EL (cell line): ENCODE measurements at regions not wholly inside any gene's neighbourhood (a gene's known extent, or its start where the extent isn't known, plus 50 kb on each side); places are given as distances from the start of the nearest gene placed in this dataset.

Experiments used
- DNase-seq: peaks from one replicate; pipeline ENCODE4 v3.0.0-alpha.2; 2016

- DNase-seq, result no peak
These were observed 361.5 kb upstream of the AJAP1 start for GRCh38 chr1:4292861-4293260.

GRCh38 chr1:4298361-4299083 lies 355.9 kb upstream of the AJAP1 start:
- no peak for DNase-seq

GRCh38 chr1:4301007-4301406 lies 353.4 kb upstream of the AJAP1 start:
- no peak for DNase-seq

GRCh38 chr1:4303303-4303702 lies 351.1 kb upstream of the AJAP1 start:
- DNase-seq, result no peak

GRCh38 chr1:4305526-4306301 lies 348.7 kb upstream of the AJAP1 start:
- DNase-seq, result no peak

- DNase-seq, result no peak
These were observed 347.6 kb upstream of the AJAP1 start for GRCh38 chr1:4306559-4307467.

- no peak for DNase-seq
These were observed 347.0 kb upstream of the AJAP1 start for GRCh38 chr1:4307468-4307845.

DNA sequence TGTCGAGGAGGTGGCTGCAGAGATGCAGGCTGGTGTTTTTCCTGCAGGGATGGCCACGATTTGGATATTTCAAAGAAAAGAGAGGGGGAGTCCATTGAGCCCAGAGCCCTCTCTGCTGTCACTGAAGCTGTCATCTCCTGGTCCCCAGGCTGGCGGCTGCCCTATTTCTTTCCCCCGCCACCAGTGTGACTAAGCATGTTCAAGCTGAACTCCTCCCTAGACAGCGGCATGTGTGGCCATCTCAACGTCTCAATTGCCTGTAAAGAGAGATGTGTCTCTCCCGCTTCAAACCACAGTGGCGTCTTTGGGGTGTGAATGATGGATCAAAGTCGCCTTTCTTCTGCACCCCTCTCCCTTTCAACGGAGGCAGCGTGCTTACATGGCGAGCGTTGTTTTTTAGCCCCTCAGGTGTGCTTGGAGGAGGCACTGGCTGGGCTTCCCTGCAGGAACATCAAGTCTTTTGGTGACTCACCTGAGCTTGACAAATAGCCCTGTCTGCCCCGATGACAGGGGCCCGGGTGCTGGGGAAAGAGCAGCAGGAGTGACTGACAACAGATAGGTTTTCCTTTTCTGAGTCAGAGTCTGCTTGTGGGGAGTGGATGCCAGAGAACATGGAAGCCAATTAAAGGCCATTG lies 346.4 kb upstream of the AJAP1 start:
- no peak for DNase-seq

- no peak for DNase-seq
These were observed 345.6 kb upstream of the AJAP1 start for GRCh38 chr1:4308806-4309205.

- DNase-seq, result no peak
These were observed 344.6 kb upstream of the AJAP1 start for GRCh38 chr1:4309676-4310320.

GRCh38 chr1:4310396-4310923 lies 343.9 kb upstream of the AJAP1 start:
- no peak for DNase-seq

GRCh38 chr1:4312024-4312423 lies 342.4 kb upstream of the AJAP1 start:
- DNase-seq, result no peak

DNA sequence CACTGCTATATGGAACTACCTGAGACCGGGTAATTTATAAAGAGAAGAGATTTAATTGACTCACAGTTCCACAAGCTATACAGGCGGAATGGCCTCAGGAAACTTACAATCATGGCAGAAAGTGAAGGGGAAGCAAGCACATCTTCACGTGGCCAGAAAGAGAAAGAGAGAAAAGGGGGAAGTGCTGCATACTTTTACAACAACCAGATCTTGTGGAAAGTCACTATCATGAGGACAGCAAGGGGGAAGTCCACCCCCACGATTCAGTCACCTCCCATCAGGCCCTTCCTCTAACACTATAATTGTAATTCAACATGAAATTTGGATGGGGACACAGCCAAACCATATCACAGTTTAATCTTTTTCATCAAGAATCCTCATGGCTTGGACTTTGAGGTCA lies 339.2 kb upstream of the AJAP1 start:
- no peak for DNase-seq

GRCh38 chr1:4317207-4317606 lies 337.2 kb upstream of the AJAP1 start:
- no peak for DNase-seq

DNA sequence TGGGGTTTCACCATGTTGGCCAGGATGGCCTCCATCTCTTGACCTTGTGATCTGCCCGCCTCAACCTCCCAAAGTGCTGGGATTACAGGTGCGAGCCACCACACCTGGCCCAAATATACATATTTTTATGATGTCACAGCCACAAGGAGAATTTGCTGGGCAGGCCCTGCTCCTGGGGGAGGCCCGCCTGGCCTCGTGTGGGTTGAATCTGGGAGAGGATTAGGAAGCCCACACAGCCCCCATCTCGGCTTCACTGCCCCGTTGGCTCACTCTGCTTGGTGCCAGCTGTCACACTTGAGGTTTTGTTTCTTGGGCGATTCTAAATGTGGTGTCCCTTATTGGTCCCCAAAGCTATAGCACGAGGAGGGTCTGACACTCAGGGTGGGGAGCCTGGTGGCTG lies 335.7 kb upstream of the AJAP1 start:
- no peak for DNase-seq

DNA sequence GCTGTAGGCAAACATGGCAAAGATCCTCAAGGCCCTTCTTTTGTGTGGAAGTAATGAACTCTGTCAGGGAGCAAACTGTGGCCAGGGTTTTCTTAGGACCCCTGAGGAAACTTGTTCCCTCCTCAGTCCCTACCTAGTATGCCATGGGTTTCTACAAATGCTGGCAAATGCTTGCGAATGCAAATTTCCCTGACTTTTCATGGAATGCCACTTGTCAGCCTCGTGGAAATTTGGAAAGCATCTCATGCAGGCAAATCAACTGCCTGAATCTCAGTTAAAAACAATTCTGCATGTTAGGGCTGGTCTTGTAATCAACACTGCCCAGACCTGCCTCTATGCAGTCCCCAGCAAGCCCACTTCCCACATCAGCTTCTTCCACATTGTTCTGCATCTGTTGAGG lies 334.9 kb upstream of the AJAP1 start:
- DNase-seq, result no peak

GRCh38 chr1:4322881-4323280 lies 331.5 kb upstream of the AJAP1 start:
- DNase-seq, result no peak

- no peak for DNase-seq
These were observed 331.1 kb upstream of the AJAP1 start for GRCh38 chr1:4323309-4323708.

DNA sequence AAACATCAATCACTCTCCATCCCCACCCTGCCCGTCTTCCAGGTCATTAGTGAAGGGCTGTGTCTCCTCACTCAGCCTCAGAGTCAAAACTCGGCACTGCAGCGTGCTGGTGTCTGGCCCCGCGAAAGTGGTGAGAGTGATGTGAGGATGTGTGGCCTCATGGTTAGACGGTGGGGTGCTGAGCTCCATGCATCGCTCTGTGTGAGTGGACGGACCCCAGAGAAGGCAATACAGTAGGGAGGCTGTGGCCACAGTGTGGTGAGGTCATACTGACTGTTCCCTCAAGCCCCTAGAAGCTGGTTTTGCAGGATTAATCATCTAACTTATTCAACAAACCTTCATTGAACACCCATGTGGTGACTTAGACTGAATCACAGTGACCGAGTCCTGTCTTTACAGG lies 329.9 kb upstream of the AJAP1 start:
- no peak for DNase-seq

GRCh38 chr1:4327142-4327541 lies 327.3 kb upstream of the AJAP1 start:
- DNase-seq, result no peak

DNA sequence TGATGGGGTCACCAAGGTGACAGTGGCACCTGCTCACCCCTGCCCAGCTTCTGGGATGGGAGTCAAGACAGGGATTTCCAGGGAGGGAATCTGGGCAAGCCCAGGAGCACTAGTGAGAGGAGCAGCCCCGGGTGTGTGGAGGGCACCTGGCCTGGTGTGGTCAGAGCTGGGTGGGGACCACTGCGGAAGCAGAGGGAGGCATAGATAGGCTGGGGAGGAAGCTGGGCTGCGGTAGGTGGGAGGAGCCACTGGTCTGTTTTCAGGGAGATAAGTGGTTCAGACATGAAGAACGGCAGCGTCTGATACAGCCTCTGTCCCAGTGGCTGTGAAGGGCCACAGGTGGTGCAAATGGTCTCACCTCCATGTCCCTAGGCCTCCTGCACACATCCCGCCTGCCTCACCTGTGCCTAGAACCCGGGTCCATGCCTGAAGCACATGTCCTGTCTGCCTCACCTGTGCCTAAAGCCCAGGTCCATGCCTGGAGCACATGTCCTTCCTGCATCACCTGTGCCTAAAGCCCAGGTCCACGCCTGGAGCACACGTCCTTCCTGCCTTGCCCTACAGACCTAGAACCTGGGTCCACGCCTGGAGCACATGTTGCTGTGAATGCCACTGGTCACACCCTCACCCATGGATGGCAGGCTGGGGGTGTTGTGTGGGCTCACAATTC lies 325.9 kb upstream of the AJAP1 start:
- no peak for DNase-seq
